ENCODE measurements at regions not wholly inside any gene's neighbourhood (a gene's known extent, or its start where the extent isn't known, plus 50 kb on each side); places are given as distances from the start of the nearest gene placed in this dataset.

DNA sequence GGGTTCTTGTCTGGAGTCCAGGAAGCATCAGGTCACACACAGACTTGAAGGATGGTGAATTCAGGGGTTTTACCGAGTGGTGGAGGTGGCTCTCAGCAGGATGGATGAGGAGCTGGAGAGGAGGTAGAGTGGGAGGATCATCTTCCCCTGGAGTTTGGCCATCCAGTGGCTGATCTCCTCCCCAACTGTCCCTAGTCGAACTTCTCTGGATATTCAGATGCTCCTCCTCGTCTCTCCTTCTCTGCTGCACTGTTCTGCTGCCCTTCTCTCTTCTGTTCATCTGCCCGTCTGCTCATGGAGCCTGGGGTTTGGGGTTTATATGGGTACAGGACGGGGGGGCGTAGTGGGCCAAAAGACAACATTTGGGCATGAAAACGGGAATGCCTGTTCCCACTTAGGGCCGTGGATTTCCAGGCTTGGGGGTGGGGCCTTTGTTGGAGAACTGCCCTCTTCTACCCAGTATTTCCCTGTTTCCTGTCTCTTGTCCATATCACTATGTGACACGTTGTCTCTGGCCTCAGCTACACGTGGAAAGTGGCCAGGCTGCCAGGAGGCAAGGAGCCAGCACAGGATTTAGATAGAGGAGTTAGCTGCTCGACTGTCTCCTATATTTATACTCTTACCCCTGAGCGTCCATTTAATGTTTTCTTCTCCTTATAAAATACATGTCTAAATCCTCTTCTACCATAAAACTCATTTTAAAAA lies 76.7 kb downstream of the SIPA1L2 start (continued):
- TF ChIP-seq, protein P1, sequence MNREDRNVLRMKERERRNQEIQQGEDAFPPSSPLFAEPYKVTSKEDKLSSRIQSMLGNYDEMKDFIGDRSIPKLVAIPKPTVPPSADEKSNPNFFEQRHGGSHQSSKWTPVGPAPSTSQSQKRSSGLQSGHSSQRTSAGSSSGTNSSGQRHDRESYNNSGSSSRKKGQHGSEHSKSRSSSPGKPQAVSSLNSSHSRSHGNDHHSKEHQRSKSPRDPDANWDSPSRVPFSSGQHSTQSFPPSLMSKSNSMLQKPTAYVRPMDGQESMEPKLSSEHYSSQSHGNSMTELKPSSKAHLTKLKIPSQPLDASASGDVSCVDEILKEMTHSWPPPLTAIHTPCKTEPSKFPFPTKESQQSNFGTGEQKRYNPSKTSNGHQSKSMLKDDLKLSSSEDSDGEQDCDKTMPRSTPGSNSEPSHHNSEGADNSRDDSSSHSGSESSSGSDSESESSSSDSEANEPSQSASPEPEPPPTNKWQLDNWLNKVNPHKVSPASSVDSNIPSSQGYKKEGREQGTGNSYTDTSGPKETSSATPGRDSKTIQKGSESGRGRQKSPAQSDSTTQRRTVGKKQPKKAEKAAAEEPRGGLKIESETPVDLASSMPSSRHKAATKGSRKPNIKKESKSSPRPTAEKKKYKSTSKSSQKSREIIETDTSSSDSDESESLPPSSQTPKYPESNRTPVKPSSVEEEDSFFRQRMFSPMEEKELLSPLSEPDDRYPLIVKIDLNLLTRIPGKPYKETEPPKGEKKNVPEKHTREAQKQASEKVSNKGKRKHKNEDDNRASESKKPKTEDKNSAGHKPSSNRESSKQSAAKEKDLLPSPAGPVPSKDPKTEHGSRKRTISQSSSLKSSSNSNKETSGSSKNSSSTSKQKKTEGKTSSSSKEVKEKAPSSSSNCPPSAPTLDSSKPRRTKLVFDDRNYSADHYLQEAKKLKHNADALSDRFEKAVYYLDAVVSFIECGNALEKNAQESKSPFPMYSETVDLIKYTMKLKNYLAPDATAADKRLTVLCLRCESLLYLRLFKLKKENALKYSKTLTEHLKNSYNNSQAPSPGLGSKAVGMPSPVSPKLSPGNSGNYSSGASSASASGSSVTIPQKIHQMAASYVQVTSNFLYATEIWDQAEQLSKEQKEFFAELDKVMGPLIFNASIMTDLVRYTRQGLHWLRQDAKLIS (CRISPR knock-in tag; IDR thresholded peaks at IDR 0.05; ENCODE audit: borderline replicate concordance) = no peak
- no peak for TF ChIP-seq KAT7 (CRISPR knock-in tag; IDR thresholded peaks at IDR 0.05; ENCODE audit: borderline replicate concordance)
- TF ChIP-seq, protein P2, sequence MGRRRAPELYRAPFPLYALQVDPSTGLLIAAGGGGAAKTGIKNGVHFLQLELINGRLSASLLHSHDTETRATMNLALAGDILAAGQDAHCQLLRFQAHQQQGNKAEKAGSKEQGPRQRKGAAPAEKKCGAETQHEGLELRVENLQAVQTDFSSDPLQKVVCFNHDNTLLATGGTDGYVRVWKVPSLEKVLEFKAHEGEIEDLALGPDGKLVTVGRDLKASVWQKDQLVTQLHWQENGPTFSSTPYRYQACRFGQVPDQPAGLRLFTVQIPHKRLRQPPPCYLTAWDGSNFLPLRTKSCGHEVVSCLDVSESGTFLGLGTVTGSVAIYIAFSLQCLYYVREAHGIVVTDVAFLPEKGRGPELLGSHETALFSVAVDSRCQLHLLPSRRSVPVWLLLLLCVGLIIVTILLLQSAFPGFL (CRISPR knock-in tag; IDR thresholded peaks at IDR 0.05; ENCODE audit: borderline replicate concordance) = no peak

GRCh38 chr1:232551386-232551785 lies 78.5 kb downstream of the SIPA1L2 start:
- DNase-seq (ENCODE audit: low spot score) (no peak), ATAC-seq (no peak)
- Mint-ChIP-seq H3K9me3 (no peaks in the 10 kb centered on the region), H3K27me3 (ENCODE audit: low read depth) (no peaks in the 10 kb centered on the region), H3K4me3 (no peak overlapping the region), H3K27ac (no peak overlapping the region), H3K36me3 (no peaks in the 10 kb centered on the region), H3K4me1 (peaks cover 78% of the 10 kb centered on the region)
- TF ChIP-seq E2F5 (CRISPR knock-in tag; IDR thresholded peaks at IDR 0.05) (no peak), GTF2I (CRISPR knock-in tag; conservative IDR thresholded peaks at IDR 0.05) (no peak), ATF6 (CRISPR knock-in tag; IDR thresholded peaks at IDR 0.05) (no peak), CREB1 (CRISPR knock-in tag; IDR thresholded peaks at IDR 0.05) (no peak), ZNF232 (CRISPR knock-in tag; IDR thresholded peaks at IDR 0.05) (no peak), STAT6 (CRISPR knock-in tag; conservative IDR thresholded peaks at IDR 0.05; ENCODE audit: low read depth) (no peak), ZNF263 (CRISPR knock-in tag; IDR thresholded peaks at IDR 0.05; ENCODE audit: low read depth) (no peak), SMAD4 (CRISPR knock-in tag; IDR thresholded peaks at IDR 0.05) (no peak), SOX15 (CRISPR knock-in tag; IDR thresholded peaks at IDR 0.05) (no peak), JUN (CRISPR knock-in tag; IDR thresholded peaks at IDR 0.05) (no peak), ELF4 (CRISPR knock-in tag; IDR thresholded peaks at IDR 0.05; ENCODE audit: low read depth) (no peak)
- TF ChIP-seq, protein P3, sequence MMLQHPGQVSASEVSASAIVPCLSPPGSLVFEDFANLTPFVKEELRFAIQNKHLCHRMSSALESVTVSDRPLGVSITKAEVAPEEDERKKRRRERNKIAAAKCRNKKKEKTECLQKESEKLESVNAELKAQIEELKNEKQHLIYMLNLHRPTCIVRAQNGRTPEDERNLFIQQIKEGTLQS (CRISPR knock-in tag; conservative IDR thresholded peaks at IDR 0.05) = no peak
- TF ChIP-seq, protein P1 (CRISPR knock-in tag; IDR thresholded peaks at IDR 0.05; ENCODE audit: borderline replicate concordance) = no peak
- TF ChIP-seq, protein P4, sequence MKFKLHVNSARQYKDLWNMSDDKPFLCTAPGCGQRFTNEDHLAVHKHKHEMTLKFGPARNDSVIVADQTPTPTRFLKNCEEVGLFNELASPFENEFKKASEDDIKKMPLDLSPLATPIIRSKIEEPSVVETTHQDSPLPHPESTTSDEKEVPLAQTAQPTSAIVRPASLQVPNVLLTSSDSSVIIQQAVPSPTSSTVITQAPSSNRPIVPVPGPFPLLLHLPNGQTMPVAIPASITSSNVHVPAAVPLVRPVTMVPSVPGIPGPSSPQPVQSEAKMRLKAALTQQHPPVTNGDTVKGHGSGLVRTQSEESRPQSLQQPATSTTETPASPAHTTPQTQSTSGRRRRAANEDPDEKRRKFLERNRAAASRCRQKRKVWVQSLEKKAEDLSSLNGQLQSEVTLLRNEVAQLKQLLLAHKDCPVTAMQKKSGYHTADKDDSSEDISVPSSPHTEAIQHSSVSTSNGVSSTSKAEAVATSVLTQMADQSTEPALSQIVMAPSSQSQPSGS (CRISPR knock-in tag; IDR thresholded peaks at IDR 0.05; ENCODE audit: borderline replicate concordance, low read depth) = no peak
- CTCF ChIA-PET = no interaction called here
- POLR2A ChIA-PET = interaction anchor here (0.6 kb wide), 1 partner anchor 286 kb away, joined by 3 read pairs; no protein-coding TSS in a partner anchor
